CD4-positive, alpha-beta T cell treated with Interleukin-2 at 100 ng/mL for 4 hours (primary cell): ENCODE measurements at regions not wholly inside any gene's neighbourhood (a gene's known extent, or its start where the extent isn't known, plus 50 kb on each side); places are given as distances from the start of the nearest gene placed in this dataset.
"Not testable (repeated sequence)": the region's sequence is repeated elsewhere in the genome, so short reads cannot be mapped to it uniquely, and the experiment has no call there.

Experiments
- DNase-seq: peaks from one replicate; pipeline ENCODE4 v3.0.0-alpha.2; 2020; ENCODE audit warnings: low spot score

GRCh38 chr11:15848631-15849168 is 507.6 kb downstream of the SOX6 start:
- no peak for DNase-seq

GRCh38 chr11:15849257-15849656 is 507.1 kb downstream of the SOX6 start:
- DNase-seq, result no peak

- DNase-seq, result not testable (repeated sequence)
Measured at GRCh38 chr11:15850335-15850734, 506.0 kb downstream of the SOX6 start.

- DNase-seq, result no peak
Measured at GRCh38 chr11:15851051-15851498, 505.3 kb downstream of the SOX6 start.

DNA sequence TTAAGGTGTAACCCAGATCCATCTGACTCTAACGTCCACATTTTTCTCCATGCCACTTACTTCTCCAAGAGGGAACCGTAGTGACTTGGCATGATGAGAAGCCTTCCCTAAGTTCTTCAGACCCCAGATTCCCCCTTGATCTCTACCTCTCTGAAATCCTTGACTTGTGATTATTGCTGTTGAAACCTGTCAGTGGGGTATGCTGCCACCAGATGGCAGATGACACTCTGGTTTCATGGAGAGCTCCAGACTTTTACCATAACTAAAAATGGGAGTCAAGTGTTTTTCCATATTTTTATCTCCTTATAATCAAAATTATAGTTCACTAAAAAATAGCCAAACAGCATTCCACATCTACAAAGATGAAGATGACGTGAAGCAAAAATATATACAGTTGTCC is 504.2 kb downstream of the SOX6 start:
- no peak for DNase-seq

GRCh38 chr11:15854245-15854644 is 502.1 kb downstream of the SOX6 start:
- DNase-seq, result no peak

GRCh38 chr11:15858881-15859280 is 497.5 kb downstream of the SOX6 start:
- DNase-seq, result no peak

- DNase-seq, result no peak
Measured at GRCh38 chr11:15859411-15859810, 496.9 kb downstream of the SOX6 start.

DNA sequence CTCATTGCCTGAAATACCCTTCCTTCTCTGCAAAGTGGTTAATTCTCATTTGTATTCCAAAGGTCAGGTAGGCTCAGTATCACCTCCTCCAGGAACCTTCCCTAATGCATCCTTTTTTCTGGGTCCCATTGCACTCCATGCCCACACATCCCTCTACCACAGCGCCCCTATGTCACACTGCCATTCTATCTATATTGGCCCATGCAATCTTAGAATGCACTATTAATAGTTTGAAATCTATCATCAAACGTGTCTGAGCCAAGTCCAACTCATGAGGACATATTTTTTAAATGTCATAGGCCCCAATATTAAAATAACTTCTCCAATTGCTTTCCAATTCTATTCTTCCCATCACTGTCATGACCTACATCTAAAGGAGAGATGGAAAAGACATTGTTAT is 495.1 kb downstream of the SOX6 start:
- DNase-seq, result no peak

GRCh38 chr11:15863411-15863810 is 492.9 kb downstream of the SOX6 start:
- no peak for DNase-seq

DNA sequence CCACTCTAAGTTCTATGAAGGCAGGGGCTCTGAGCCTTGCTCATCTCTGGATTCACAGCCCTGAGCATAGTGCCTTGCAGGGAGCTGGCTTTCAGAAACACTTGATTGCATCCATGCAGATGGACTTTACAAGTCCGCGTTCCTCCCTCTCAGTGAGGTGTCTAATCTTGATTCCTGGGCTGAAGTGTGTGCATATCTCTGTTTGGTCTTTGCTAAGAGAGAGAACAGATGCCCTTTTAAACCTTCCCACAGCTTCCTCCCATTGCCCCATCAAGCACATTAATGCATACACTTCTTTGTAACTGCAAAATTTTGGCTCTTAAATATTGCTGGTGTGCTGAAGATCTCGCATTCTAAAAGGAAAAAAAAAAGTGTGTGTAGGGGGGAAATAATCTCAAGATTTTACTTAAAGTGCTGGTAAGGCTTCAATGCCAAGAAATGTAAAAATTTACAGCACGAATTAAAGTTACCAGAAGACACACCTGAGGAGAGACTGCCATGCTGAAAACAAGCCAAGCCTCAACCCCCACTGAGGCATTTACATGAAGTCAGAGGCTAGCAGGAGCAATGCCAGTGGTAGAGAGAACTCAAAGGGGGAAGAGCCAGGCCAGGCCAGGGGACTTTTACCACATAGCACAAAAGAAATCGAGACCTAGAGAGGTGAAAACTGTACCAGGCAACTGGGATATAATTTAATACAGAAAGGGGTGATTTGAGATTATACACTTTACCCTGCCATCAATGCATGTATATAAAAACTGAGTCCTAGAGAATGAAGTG is 492.1 kb downstream of the SOX6 start:
- no peak for DNase-seq

- DNase-seq, result no peak
Measured at GRCh38 chr11:15865212-15865987, 490.9 kb downstream of the SOX6 start.

DNA sequence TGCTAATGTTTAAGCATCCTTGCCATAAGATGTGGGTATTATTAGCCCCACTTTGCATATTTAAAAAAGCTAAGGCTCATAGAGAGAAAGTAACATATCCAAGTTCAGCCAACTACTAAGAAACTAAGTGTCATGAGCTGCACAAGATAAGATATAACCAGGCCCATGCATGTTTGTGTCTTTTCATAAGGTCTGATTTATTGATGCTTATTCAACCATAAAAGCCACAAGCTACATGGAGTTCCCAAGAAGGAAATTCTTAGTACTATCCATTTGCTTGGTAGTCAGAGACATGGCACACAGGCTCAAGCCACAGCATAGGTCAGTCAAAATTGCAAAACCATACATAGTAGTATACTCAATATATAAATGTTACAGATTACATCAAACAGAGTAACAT is 488.5 kb downstream of the SOX6 start:
- no peak for DNase-seq

GRCh38 chr11:15870911-15871310 is 485.4 kb downstream of the SOX6 start:
- no peak for DNase-seq

GRCh38 chr11:15871904-15872626 is 484.3 kb downstream of the SOX6 start:
- no peak for DNase-seq

GRCh38 chr11:15873501-15873900 is 482.8 kb downstream of the SOX6 start:
- DNase-seq, result no peak

DNA sequence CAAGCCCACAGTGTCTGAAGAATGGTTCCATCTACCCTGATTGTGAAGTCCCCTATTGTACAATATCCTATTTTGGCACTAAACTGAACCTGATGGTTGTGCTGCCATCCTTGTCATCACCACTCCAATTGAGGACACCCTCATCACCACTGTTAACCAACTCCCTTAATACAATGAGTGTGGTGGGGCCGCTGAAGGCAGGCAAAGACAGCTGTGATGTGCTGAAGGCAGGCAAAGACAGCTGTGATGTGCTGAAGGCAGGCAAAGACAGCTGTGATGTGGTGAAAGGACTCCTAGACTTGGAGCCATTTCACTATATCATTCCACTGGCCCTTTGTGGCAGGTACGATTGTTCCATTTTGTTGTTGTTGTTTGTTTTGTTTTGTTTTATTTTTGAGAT is 481.6 kb downstream of the SOX6 start:
- DNase-seq, result no peak

DNA sequence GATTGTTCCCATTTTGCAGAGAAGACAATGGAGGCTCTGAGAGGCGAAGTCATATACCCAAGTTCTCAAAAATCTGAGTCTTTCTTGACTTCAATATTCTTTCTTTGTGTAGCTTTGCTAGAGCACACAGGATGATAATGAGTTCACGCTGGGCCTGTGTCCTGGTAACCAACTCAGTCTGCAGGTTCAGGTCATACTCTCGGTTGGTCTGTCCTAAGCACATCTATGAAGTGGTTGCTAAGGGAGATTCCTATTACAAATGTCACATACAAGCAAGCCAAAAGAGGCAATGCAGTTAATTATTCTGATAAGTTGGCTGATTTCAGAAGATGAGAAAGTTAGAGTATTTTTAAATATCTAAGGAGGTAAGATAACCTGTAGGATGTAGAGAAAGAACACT is 481.0 kb downstream of the SOX6 start:
- DNase-seq, result no peak

DNA sequence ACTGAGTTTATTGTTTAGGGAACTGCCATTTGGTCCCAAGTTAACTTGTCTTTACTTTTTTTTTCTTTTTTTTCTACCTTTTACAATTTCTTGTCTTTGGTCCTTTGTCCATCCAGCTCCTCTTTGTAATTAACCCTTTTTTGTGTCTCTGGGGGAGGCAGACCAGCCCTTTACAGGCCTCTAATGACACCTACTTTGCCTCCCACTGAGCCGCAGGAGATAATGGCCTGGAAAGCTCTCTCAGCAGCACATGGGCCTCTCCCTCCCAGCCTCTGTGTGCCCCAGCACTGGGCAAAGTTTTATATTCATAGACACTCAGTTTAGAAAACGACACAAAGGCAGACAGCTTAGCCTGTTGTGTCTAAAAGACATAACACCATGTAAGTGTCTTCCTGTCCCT is 480.4 kb downstream of the SOX6 start:
- no peak for DNase-seq

- DNase-seq, result no peak
Measured at GRCh38 chr11:15878756-15879155, 477.6 kb downstream of the SOX6 start.

GRCh38 chr11:15880291-15880690 is 476.1 kb downstream of the SOX6 start:
- DNase-seq, result no peak

DNA sequence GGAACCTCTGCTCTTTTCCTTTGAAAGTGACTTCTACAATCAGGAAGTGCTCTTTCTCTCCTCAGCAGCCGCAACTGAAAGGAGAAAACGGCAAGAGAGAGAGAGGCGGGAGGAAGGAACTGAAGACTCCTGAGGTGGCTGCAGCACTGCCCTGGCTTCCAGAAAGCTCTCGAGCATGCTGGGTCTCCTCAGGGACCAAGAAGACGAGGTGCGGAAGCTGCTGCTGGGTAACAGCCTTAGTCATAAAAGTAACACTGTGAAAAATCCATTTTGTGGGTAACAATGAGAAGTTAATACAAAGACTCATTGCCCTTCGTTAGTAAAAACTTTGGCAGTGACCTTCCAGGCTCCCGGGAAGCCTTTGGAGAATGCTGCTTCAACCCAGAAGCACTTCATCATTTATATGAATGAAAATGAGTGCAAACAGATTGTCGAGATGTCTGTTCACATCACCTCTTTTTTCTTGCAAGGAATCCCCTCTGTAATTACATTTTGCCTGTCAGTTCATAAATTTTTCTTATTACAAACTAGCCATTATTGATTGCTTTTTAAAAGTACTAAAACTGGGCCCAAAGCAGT is 473.4 kb downstream of the SOX6 start:
- no peak for DNase-seq
